OCI-LY7 (cell line): ENCODE measurements at regions not wholly inside any gene's neighbourhood (a gene's known extent, or its start where the extent isn't known, plus 50 kb on each side); places are given as distances from the start of the nearest gene placed in this dataset.

Source experiments
- BruUV-seq: library from RNA; stranded (reverse); fragments of 400-500 nt; replicated peaks from 2 replicates; lab custom pipeline; 2021; lab: Mats Ljungman, UMichigan
- CTCF ChIA-PET: fragments of 300-600 bp; sonication (Branson Sonifier 250); formaldehyde crosslinking; loops from one replicate; lab custom pipeline; 2022; ENCODE audit warnings: antibody characterized with exemption; ENCODE audit not compliant: unreplicated experiment; lab: Charles Lee
- POLR2A ChIA-PET: fragments of 300-600 bp; sonication (Branson Sonifier 250); formaldehyde crosslinking; loops from one replicate; lab custom pipeline; 2022; ENCODE audit warnings: antibody characterized with exemption; lab: Charles Lee
- DNase-seq: peaks from one replicate; pipeline ENCODE4 v3.0.0-alpha.2; 2015; ENCODE audit warnings: low spot score
- H2AFZ ChIP-seq: fragments of 200-600 bp; sonication (generic), shearing (Covaris generic); 2 replicates; pipeline ENCODE4 v1.6.1; 2014; ENCODE audit warnings: mild to moderate bottlenecking, antibody characterized with exemption, low read length, moderate library complexity
- H3K27ac ChIP-seq: fragments of 200-600 bp; sonication (generic); 2 replicates; pipeline ENCODE4 v1.5.1; 2014; ENCODE audit warnings: mixed run types, low read depth, mild to moderate bottlenecking, moderate library complexity, low read length, inconsistent platforms; ENCODE audit not compliant: poor library complexity, severe bottlenecking
- H3K36me3 ChIP-seq: fragments of 200-600 bp; sonication (generic); 2 replicates; pipeline ENCODE4 v1.6.1; 2014; ENCODE audit warnings: mild to moderate bottlenecking, antibody characterized with exemption, low read length, moderate library complexity, mixed read lengths; ENCODE audit not compliant: insufficient read depth
- H3K4me1 ChIP-seq: fragments of 200-600 bp; sonication (generic); 2 replicates; pipeline ENCODE4 v1.5.1; 2014; ENCODE audit warnings: mild to moderate bottlenecking, low read length; ENCODE audit not compliant: insufficient read depth, poor library complexity, severe bottlenecking
- H3K4me2 ChIP-seq: fragments of 200-600 bp; sonication (generic); 2 replicates; pipeline ENCODE4 v1.6.1; 2014; ENCODE audit warnings: mild to moderate bottlenecking, low read length
- H3K4me3 ChIP-seq: fragments of 200-600 bp; sonication (generic); 2 replicates; pipeline ENCODE4 v1.5.1; 2014; ENCODE audit warnings: mild to moderate bottlenecking, low read depth, low read length; ENCODE audit not compliant: poor library complexity, severe bottlenecking
- H3K79me2 ChIP-seq: fragments of 200-600 bp; sonication (generic); 2 replicates; pipeline ENCODE4 v1.6.1; 2016; ENCODE audit warnings: low read depth, mild to moderate bottlenecking, low read length, moderate library complexity, mixed read lengths; ENCODE audit not compliant: insufficient read depth
- H3K9me2 ChIP-seq: fragments of 200-600 bp; sonication (generic); 2 replicates; pipeline ENCODE4 v1.6.1; 2016; ENCODE audit warnings: mild to moderate bottlenecking, low read length, mixed read lengths; ENCODE audit not compliant: insufficient read depth
- H3K9me3 ChIP-seq: fragments of 200-600 bp; sonication (generic); 2 replicates; pipeline ENCODE4 v1.6.1; 2014; ENCODE audit warnings: mild to moderate bottlenecking, mixed run types, low read length, mixed read lengths
- H4K20me1 ChIP-seq: fragments of 200-600 bp; sonication (generic); 2 replicates; pipeline ENCODE4 v1.6.1; 2014; ENCODE audit warnings: mild to moderate bottlenecking, antibody characterized with exemption, low read length, moderate library complexity, mixed read lengths; ENCODE audit not compliant: insufficient read depth
- EZH2phosphoT487 ChIP-seq: fragments of 200-600 bp; sonication (generic); IDR thresholded peaks from 2 replicates; pipeline ENCODE4 v1.6.1; 2018; ENCODE audit warnings: low read depth, borderline replicate concordance, mild to moderate bottlenecking, mixed run types, antibody characterized with exemption, low read length, moderate library complexity, mixed read lengths
- intact Hi-C: fragments of 100-400 bp; cut with micrococcal nuclease; formaldehyde crosslinking; loops from one replicate; pipeline ENCODE4 v1.10.0; 2022; ENCODE audit not compliant: unreplicated experiment
- TF ChIP-seq, protein P1 (sequence below): fragments of 200-600 bp; sonication (generic); conservative IDR thresholded peaks from 2 replicates; pipeline ENCODE4 v1.5.1; 2014; ENCODE audit warnings: mild to moderate bottlenecking, antibody characterized with exemption, low read length, moderate library complexity, mixed read lengths

DNA sequence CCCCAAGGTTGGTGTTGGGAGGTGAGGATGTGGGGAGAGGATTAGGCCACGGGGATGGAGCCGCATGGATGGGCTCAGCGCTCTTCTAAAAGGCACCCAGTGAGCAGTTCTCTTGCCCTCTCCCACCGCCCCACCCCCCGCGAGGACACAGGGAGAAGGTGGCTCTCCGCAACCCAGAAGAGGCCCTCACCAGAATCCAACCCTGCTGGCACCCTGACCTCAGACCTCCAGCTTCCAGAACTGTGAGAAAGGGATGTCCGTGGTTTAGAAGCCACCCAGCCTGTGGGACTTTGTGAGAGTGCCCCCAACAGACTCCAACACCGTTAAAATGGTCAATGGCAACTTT is 242.8 kb upstream of the PPP2R2D start:
- no peak overlapping the region for H2AFZ ChIP-seq
- H3K79me2 ChIP-seq: no peaks in the 10 kb centered on the region
- no peaks in the 10 kb centered on the region for H4K20me1 ChIP-seq
- intact Hi-C loops: no loop called here
- CTCF ChIA-PET: no interaction called here
- H3K9me3 ChIP-seq: no peaks in the 10 kb centered on the region
- DNase-seq: no peak
- H3K4me1 ChIP-seq: no peaks in the 10 kb centered on the region
- POLR2A ChIA-PET: no interaction called here
- no peak overlapping the region for H3K4me3 ChIP-seq
- TF ChIP-seq, protein P1, sequence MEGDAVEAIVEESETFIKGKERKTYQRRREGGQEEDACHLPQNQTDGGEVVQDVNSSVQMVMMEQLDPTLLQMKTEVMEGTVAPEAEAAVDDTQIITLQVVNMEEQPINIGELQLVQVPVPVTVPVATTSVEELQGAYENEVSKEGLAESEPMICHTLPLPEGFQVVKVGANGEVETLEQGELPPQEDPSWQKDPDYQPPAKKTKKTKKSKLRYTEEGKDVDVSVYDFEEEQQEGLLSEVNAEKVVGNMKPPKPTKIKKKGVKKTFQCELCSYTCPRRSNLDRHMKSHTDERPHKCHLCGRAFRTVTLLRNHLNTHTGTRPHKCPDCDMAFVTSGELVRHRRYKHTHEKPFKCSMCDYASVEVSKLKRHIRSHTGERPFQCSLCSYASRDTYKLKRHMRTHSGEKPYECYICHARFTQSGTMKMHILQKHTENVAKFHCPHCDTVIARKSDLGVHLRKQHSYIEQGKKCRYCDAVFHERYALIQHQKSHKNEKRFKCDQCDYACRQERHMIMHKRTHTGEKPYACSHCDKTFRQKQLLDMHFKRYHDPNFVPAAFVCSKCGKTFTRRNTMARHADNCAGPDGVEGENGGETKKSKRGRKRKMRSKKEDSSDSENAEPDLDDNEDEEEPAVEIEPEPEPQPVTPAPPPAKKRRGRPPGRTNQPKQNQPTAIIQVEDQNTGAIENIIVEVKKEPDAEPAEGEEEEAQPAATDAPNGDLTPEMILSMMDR: no peak
- TF ChIP-seq EZH2phosphoT487: no peak
- no peak overlapping the region for H3K4me2 ChIP-seq
- no peak overlapping the region for H3K27ac ChIP-seq
- H3K9me2 ChIP-seq: no peaks in the 10 kb centered on the region
- no TSS peak for BruUV-seq
- no peaks in the 10 kb centered on the region for H3K36me3 ChIP-seq

DNA sequence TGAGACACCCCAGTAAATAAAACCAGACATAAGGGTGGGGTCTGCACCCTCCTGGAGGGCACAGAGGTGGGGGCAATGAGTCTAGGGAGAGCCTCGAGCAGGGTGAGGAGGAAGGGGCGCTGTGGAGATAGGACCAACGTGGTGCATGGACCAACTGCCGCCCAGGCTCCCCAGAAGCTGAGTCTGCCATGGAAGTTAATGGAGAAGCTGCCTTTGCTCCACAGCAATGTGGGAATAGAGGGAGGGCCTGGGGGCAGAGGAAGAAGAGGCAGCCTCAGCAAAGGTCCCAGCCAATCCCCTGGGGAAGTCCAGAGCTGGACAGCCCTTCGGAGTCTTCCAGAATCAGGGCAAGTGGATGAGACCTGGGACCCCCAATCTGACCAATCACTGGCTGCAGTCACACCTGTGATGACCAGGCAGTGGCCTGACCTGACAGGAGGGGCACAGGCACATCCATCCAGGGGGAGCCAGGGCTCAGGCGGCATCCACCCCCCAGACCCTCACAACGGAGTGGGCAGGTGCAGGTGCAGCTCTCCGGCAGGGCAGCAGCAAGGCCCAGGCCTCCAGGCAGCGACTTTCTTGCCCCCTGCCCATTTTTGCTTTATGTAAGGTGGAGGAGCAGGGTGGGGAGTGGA is 242.2 kb upstream of the PPP2R2D start:
- intact Hi-C loops: no loop called here
- Histone ChIP-seq H3K79me2 (no peaks in the 10 kb centered on the region), H3K36me3 (no peaks in the 10 kb centered on the region), H2AFZ (no peak overlapping the region), H3K27ac (no peak overlapping the region), H3K9me3 (no peaks in the 10 kb centered on the region), H3K4me1 (no peaks in the 10 kb centered on the region), H3K9me2 (no peaks in the 10 kb centered on the region), H3K4me2 (no peak overlapping the region), H3K4me3 (no peak overlapping the region), H4K20me1 (no peaks in the 10 kb centered on the region)
- no peak for DNase-seq
- TF ChIP-seq EZH2phosphoT487: no peak
- TF ChIP-seq, protein P1: no peak
- ChIA-PET CTCF (no interaction called here), POLR2A (no interaction called here)
- BruUV-seq: no TSS peak

DNA sequence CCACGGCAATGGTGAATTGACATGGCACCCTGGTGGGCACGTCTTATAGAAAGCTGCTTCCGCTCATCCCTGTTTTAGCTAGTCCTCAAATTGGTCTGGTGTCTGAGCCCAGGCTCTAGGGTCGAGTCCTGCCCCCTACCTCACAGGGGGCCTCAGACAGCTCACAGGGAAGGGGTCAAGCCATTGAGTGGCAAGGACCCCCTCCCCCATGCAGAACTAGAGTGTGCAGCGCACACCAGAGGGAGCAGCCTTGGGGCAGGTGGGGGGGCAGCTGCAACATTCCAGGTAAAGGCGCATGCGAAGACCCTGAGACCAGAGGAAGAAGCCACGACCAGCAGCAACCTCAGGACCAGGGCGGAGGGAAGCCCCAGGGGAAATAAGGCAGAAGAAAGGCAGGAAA is 240.4 kb upstream of the PPP2R2D start:
- Histone ChIP-seq H3K9me3 (no peaks in the 10 kb centered on the region), H3K4me3 (no peak overlapping the region), H3K4me2 (no peak overlapping the region), H3K79me2 (no peaks in the 10 kb centered on the region), H2AFZ (no peak overlapping the region), H3K27ac (no peak overlapping the region), H3K36me3 (no peaks in the 10 kb centered on the region), H4K20me1 (no peaks in the 10 kb centered on the region), H3K4me1 (no peaks in the 10 kb centered on the region), H3K9me2 (no peaks in the 10 kb centered on the region)
- ChIA-PET CTCF (interaction anchor here (0.7 kb wide), 1 partner anchor 1085 kb away, joined by 3 read pairs; no protein-coding TSS in a partner anchor), POLR2A (no interaction called here)
- BruUV-seq: no TSS peak
- DNase-seq: no peak
- TF ChIP-seq EZH2phosphoT487: no peak
- TF ChIP-seq, protein P1: no peak
- intact Hi-C loops: no loop called here
